GM21576 (cell line): ENCODE measurements at regions not wholly inside any gene's neighbourhood (a gene's known extent, or its start where the extent isn't known, plus 50 kb on each side); places are given as distances from the start of the nearest gene placed in this dataset.

Experiments
- ATAC-seq: cut with Tn5 transposase; IDR thresholded peaks from one replicate; pipeline ENCODE4 v1.9.1; 2021; ENCODE audit warnings: mild to moderate bottlenecking, moderate library complexity; ENCODE audit not compliant: unreplicated experiment

DNA sequence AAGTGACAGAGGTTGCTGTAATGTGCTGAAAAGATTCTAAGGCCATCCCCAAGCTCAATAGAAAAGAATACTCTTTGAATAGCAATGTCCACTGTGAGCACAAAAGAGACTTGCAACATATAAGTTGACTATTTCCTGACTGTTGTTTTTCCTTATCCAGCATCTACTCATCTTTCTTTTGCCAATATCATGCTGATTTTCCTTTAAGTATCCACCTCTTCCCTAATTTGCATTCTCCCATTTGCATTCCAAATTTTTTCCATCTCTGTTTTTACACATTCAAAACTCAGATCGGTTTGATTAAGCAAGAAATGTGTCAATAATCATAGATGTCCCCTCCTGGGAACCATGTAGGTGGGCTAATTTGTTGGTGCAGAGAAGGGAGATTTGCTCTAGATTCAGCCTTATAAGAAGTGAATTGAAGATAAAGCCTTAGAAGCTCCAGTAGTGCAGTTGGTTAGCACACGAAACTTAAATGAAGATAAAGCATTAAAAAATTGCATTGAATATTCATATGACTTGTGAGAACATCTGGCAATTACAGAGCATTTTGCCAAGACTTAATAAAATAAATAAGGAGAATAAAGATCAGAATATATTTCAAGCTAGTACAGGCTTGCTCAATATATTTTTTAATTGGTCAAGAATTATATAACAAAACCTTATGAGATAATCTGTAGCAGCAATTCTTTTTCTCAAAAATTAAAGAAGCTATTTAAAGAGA lies 267.6 kb downstream of the TMEM167A start:
- no peak for ATAC-seq

DNA sequence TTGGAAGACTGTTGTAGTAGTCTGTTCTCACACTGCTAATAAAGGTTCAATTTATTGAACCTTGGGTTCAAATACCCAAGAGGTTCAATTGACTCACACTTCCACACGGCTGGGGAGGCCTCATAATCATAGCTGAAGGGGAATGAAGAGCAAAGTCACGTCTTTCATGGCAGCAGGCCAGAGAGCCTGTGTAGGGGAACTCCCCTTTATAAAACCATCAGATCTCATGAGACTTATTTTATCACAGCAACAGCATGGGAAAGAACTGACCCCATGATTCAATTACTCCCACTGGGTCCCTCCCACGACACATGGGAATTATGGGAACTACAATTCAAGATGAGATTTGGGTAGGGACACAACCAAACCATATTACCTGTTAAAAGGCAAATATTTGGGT lies 268.2 kb downstream of the TMEM167A start:
- no peak for ATAC-seq

DNA sequence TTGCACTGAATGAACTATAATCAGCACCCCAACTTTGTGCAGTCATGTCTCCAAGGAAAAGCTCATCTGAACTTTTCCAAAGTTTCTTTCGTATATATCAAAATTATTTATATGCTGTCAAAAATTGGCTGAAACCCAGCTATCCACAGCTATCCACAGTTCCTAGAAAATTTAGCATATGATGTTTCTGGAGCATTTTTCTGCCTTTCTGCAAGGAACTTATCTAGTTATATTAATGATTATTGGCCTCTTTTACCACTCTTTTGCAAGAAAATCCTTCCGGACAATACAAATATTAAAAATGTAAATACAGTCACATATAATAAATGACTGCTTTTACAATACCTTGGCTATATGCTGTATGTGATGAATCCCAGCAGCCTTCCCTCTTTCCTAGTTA lies 270.2 kb downstream of the TMEM167A start:
- no peak for ATAC-seq

DNA sequence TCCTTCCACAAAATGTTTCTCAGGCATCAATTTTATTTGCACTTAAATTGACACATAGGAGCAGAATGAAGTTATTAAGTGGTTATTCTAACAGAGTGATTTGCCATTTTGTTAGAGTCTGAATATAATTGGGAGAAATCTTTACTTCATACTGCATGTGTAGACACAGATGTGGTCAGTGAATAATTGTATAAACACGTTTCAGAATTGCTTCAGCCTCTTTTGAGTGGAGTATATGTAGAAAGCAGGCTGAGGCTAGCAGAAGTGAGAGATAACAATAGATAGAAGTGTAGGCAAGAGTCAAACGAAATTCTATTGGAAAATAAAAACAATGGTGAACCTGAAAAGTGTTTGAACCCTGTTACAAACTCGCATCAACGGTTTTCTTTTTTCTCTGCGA lies 270.7 kb downstream of the TMEM167A start:
- no peak for ATAC-seq

DNA sequence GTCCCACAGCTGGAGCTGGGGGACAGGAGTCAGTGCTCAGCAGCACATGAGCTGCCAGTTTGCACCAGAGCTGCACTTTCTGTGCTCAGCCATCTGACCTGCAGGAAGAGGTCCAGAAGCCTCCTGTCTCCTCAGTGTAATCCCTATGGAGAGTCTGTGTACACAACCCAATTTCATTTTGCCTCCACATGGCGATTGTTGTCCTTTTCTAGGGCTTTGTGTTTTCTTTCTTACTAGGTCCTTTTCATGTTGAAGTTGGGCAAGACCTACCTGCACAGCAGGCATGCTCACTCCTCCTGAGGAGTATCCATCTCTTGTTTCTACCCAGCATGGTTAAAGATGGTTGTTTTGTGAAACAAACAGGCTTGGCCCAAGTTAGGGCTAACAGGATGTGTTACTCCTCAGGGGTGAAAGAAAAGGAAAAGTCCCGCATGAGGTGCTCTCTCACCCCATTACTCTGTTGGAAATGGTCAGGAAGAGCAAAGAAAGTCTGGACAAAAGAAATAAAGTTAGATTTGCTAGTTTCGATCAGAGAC lies 273.0 kb downstream of the TMEM167A start:
- ATAC-seq = no peak

DNA sequence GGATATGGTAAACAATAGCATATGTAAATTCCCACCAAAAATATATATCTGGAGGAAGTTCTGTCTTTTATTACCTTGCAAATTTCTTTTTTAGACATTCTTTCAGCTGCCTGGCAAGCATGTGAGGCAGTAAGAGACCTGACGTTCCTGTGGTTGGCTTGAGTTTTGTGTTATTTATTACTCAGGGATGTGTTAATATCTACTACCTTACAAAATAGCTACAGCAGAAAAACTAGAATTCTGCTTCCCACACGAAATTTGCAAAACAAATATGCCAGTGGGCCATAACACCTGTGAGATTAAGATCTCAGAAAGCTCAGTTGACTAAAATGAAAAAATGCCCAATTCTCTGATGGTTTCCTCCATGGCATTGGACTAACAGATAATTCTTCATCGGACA lies 274.2 kb downstream of the TMEM167A start:
- ATAC-seq = no peak

DNA sequence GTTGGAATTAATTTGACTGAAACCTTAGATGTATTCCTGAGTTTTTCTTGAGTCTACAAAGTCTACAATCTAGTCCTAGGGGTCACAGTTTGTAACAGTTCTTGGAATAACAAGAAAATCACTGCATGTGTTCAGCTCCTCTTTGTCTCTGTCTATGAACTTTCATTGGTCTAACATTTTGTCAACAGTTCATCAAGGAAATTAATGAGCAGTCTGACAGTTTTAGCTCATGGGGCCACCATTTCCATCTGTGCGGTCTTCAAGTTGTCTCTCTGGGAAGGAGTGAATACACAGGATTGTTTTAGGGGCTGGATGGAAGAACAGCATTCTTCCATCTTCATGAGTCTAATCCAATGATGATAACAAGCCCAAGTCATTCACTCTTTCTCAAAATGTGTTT lies 276.4 kb downstream of the TMEM167A start:
- no peak for ATAC-seq

DNA sequence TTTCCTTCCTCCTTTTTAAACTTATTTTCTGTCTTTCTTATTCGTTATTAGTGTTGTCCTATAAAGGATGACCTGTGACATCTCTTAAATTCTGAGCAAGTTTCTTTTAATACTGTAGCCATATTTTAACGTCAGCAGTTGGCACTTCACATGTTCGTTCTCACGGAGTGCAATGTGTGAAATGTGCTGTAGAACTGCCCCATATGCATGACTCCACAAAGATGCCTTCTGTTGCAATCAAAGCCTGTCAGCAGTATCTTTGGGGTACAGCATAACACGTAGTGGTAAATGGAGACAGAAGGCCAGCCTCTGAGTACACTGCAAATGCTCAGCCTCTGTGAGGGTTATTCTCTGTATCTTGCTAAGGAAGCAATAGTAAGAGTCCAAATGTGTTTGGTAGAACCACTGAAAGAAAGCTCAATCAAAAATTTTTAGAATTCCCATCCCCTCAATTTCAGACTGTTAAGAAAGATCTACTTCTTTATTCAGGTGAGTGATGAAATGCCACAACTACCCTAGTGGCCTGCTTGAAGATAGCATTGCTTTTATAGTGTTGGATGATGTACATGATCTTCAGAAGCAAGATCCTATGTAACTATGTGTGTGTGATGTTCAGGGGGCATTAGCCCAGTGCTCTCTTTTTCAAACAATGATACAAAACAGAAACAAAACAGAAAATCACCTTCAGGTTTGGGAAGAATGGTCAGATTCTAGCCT lies 277.7 kb downstream of the TMEM167A start:
- no peak for ATAC-seq

DNA sequence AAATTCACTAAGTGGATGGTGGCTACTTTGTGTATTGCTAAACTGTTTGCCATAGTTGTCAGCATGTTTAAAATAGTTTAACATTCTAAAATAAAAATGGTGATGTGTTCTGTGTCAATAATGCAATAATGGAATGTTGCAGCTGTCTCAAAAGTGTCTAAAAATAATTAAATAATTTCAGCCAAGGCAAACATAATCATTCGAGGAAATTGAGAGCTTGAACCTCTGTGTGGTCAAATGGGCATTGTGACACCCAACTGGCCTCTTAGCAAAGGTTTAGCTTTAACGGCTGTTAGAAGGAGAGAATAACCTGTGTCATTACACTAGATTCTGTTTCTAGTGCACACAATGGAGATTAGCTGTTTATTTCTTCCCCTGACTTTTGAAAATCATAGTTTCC lies 278.5 kb downstream of the TMEM167A start:
- ATAC-seq = no peak

DNA sequence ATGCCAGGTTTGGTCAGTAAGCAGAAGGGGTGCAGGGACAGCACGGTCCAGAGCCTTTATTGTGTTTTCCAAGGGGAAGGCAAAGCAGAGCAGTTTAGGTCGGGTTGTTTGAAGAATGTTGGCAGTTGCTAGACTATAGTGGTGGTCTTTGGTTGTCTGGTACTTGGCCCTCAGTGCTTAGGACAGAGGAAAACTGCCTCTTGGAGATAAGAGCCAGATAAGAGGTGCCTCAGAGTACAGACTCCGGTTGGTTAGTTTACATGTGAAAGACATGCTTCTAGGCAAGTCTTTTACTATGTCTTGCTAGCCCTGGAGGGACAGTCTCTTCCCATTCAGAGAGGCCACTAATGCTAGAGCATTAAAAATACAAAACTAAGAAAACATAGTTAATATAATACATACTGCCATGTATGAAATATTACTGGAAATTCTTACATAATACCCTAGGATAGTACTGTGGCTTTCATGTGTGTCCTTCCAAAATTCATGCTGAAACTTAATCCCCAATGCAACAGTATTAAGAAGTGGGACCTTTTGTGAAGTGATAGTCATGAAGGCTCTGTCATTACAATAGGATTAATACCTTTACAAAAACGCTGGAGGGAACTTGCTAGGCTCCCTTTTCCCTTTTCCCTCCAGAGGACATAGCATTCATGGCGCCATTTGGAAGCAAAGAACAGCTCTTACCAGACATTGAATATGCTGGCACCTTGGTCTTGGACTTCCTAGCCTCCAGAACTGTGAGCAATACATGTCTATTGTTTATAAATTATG lies 280.4 kb downstream of the TMEM167A start:
- no peak for ATAC-seq

DNA sequence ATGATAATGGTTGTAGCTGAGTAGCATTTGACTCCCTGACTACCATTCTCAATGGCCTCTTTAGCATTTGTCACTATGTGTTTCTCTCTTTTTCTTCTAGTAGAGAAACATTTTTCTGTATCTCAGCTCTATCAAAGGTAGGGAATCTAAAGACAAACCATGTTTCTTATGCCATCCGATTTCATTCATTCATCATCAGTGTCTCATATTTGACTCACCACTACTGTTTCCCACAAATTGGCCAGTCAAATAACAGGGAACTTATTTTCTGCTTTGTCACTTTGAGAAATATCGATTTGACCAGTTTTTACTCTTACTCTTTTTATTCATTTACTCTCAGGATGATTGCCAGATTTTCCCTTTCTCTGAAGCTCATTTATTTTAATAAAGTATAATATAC lies 282.3 kb downstream of the TMEM167A start:
- no peak for ATAC-seq

DNA sequence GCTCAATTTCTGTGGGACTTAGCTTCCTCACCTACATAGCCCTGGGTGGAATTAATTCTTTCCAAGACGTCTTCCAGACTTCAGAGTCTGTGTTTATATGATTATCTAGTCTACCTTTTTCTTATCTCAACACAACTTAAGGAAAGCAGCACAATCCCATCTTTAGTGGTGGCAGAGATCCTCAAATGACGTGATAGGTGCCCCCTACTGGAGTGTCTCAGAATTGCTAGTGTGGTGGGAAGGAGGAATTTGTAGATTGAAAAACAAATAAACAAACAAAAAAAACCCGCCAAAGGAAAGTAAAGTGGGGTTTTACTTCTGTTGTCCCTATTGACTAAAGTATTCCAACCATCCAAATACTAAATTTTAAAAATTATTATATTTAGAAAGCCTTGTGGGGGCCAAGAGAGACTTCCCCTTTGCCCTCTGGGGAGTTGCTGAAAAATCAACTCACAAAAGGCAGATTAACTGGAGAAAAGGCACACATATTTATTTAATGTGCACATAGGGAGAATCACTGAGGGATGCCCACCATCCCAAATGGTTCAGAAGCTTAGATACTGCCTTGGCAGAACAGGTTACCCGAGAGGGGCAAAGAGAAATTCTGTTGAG lies 283.3 kb downstream of the TMEM167A start:
- no peak for ATAC-seq

DNA sequence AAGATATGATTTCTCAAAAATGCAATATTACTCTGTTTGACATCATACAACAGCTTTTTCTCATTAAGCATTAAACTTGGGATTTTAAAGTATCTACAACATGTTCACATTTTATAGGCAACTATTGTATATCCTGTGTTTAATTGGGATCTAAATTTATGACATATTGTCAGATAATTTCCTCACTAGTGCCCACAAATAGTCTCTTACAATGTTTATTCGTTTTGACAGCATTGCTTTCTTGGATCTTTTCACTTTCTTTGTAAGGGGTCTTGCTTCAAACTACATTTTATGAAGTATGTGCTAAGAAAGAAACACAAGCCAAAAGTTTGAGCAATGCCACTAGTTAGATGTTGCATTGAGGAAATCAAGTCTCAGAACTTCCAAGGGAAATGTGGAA lies 285.1 kb downstream of the TMEM167A start:
- no peak for ATAC-seq

DNA sequence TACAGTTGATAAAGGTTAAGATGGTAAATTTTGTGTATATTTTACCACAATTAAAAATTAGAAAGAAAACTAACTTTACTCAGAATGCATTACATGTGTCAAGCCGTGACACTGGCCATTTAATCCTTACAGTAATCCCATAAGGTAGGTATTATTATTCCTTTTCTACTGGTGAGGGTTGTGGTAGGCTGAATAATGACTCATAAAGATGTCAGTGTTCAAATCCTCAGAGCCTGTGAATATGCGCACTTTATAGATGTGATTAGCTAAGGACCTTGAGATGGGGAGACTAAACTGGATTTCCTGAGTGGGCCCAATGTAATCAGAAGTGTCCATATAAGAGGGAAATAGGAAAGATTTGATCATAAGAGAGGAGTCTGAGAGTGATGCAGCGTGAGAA lies 288.1 kb downstream of the TMEM167A start:
- ATAC-seq = no peak

DNA sequence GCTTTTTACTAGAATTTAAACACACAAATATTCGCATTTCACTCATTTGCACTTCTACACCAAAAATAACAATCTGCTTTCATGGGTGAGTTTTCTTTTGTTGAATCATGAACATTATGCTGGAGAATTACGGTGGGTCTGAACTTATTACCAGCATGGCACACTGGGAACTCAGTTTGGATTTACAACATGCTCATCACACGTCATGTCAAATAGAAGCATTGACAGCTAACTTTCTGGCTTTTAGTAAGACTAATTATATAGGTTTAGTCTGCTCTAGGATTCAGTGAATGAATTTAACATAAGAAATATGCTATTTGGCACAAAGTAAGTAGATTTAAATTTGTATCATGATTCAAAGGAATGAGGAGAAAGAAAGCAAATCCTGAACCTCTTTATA lies 290.4 kb downstream of the TMEM167A start:
- no peak for ATAC-seq

DNA sequence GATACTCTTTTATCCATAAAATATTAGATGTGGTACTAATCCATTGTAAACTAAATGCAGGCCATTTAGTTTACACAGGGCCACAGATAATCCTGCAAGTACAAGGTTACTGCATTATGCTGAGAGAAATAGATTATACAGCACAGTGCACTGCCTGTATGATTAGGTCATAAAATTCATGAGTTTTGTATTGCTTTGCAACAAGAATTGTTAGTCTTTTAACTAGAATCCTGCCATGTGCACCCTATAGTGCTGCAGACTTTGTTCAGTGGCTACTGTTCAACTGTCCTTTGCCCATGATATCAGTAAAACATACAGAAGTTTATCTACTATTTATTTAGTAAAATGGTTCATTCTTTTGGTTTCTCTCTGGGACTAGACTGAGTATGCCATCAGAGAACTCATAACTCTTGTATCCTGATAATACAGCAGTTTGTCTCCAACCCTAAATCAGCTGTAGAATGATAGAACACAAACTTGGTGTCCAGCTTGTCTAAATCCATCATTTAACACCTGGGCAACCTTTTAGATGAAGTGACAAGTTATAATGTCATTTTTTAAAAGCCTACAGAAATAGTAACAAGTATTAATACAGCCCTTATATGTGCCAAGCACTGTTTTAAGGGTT lies 291.2 kb downstream of the TMEM167A start:
- no peak for ATAC-seq

DNA sequence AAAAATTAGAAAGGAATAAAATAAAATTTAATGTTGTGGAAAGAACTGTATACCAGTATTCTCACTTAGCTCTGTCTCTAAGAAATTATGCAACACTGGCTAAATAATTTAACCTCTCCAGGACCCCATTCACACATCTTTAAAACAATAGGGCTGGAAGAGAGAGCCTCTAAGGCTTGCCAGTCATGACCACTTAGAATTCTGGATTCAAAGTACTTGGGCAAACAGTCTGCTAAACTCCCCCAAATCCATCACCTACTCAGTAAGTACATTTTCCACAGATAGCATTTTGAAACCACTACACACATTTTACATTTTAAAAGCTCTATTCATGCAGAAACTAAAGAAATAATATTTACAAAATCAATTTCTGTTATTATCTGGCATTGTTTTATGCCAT lies 291.7 kb downstream of the TMEM167A start:
- no peak for ATAC-seq

DNA sequence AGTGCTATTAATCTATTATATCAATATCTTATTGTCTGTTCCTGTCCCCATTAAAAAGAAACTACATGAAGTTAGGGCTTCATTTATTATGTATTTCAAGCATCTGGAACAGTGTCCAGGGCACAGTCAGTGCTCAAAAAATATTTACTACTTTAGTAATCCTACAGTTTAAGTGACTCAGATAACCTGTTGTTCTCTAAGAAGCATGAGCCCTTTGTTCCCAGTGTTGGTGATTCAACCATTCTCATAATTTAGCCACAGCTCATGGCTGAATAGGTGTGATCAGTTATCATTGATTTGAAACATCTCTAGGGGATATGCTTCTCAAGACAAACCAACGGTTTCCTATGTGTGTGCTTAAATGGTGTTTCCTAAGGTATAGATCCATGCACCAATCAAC lies 292.7 kb downstream of the TMEM167A start:
- no peak for ATAC-seq

DNA sequence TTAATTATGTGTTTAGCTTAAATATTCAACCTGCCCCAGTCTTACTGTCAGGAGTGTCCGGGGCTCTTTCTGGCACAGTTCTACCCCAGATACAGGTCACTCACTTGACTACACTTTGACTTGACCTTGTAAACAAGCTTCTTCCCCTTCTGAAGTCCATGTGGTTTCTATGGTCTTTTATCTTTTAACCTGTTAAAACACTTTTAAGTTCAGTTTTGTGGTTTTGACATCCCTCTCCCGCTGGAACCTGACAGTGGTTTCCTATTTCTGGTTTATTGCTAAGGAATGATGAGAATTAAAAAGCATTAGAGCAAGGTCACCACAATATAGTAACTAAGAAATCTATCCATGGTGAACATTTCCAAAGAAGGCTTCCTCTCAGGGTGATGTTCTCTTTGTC lies 300.1 kb downstream of the TMEM167A start:
- no peak for ATAC-seq

DNA sequence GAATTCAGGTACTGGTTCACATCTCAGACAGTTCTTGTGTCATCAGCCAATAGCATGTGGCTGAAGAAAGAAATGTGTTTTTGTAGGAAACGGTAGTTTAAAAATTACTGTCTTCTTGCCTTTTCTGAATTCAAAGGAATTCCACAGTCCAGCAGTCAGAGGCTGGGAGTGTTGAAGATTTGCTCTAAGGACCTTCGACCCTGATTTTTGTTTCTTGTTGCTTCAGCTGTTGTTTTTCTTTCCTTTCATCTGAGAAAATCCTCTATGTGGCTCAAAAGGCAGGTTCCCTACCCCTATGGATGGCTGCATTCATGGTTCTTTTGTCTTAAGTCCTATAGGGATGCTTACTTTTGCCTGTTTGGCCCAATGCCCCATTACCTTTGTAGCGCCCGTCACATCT lies 304.9 kb downstream of the TMEM167A start:
- ATAC-seq = no peak

DNA sequence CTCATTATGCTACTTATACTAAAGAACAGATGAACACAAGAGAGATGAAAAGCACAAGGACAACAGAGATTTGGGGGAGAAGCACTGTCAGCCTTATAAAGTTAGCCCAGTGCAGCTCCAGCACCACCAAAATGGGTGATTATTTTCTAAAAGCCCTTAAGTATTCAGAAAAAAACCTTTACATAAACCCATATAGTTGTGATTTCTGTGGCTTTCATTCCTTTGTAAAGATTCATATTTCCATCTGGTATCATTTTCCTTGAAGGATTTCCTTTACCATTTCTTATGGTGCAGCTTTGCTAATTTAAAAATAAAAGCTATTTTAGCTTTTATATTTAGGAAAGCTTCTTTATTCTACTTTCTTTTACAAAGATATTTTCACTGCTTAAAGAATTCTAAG lies 311.0 kb downstream of the TMEM167A start:
- ATAC-seq = no peak
